ENCODE measurements at regions not wholly inside any gene's neighbourhood (a gene's known extent, or its start where the extent isn't known, plus 50 kb on each side); places are given as distances from the start of the nearest gene placed in this dataset.
A peak's percentile ranks its signal among the peaks of the same experiment; 100 is the strongest.

DNA sequence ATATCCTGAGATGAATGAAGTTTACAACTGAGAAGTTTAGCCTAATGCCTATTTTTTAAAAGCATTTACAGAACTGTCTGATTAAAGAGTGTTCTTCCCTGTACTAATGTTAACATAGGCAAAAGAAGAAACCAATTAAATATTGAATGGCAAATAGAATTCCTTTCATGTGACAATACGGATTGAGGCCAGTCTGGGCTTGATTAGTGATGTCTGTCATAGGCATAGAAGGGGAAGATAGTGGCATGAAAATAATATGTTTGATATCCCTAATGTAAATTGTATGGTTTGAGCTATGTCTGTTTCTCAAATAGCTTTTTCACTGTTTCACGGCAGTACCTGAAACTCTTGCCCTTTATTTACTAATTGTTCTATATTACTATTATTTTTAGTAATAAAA, 443.1 kb upstream of the CLINT1 start:
- no peak for DNase-seq

DNA sequence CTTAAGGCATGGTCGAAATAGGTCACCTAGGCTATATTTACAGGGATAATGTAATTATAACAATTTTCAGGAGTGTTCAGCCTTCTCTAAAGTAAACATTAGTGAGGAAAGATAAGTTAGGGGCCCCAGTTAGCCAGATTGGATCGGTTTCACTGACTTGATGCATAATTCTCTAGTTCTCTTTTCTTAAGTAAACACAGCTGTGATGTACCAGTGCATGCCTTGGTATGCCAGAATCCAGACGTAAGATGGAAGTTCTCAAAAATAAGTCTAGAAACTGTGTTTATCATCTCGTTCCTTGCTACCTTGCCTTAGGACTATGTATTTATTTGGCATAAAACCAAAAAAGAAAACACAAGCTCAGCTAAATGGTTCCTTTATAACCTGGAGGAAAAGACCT, 442.2 kb upstream of the CLINT1 start:
- DNase-seq = no peak

DNA sequence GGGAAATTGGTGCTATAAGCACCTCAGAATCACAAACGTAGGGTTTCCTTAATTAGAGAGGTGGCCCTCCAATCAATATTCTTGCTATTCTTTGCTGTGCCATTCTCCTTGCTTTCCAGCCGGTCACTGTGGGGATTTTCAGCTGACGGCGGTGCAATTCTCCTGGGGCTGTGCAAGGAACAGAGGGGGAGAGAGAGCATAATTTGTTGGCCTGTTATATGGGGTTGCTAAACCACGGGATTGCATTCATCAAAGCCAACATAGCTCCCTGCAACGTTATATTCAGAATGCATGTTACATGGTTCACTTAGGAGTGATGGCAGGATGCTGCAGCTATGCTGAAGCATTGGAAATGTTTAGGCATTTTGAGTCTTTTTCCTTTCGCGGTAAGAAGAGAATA, 441.3 kb upstream of the CLINT1 start:
- no peak for DNase-seq

DNA sequence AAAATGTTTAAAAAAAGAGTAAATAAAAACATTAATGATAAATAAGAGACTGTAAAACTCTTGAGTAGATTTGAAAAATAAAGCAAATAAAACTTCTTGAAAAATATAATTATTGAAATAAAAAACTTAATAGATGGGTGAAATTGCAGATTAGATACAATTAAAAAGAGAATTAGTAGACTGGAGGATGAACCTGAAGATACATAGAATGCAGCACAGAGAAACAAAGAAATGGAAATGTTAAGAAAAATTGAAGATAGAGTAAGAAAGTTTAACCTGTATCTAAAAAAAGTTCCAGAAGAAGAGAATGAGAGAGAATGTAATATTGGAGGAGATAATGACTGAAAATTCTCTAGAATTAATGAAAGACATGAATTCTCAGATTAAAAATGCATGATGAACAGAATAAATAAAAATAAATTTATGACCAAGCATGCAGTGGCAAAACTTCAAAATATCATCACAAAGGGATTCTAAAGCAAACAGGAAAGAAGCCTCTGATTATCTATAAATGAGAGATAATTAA, 438.1 kb upstream of the CLINT1 start:
- no peak for DNase-seq

DNA sequence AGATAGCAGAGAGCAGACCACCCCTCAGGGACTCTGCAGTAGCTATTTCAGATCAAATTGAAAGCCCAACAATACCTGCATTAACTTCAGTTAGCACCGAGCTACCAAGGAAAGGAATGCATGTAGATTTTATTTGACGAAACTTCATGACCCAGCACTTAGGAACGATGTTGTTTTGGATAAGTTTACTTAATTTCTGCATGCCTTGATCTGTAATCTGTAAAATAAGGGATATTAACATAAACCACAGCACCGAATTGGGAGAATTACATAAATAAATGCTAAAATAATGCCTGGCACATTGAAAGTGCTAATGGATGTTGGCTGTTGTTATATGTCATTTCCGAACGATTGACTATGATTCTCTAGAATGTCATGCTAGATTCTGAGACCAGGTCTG, 435.8 kb upstream of the CLINT1 start:
- no peak for DNase-seq

DNA sequence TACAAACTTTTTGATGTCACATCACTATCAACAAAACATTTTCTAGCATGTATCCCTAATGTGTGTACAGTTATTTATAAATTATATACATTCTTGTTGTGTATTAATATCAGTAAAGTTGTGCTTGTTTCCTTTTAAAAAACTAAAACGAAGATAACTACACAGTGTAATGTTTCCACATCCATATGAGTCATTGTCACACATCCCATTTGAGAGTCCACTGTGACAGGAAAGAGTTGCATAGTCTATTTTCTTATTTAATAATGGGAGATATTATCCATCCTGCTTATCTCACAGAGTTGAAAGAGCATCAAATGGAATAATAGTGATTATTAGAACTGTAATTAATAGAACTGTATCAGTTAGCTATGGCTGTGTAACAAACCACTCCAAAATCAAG, 434.0 kb upstream of the CLINT1 start:
- DNase-seq = no peak

DNA sequence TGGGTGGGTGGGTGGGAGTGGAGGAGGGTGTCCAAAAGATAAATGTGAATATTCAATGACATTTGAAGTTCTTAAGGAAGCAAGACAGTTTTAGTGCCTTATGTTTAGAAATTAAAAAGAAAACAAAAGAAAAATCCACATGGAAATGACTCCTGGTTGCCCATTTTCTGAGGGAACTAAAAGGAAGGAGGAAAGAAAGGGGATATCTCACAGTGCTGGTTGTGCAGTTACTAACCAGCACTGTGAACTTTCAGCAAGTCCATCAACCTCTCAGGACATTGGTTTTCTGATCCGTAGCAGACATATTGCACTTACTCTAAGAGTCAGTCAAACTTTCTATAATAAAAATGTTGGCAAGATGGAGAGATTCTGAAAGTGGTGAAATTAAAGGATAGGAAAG, 431.0 kb upstream of the CLINT1 start:
- no peak for DNase-seq

DNA sequence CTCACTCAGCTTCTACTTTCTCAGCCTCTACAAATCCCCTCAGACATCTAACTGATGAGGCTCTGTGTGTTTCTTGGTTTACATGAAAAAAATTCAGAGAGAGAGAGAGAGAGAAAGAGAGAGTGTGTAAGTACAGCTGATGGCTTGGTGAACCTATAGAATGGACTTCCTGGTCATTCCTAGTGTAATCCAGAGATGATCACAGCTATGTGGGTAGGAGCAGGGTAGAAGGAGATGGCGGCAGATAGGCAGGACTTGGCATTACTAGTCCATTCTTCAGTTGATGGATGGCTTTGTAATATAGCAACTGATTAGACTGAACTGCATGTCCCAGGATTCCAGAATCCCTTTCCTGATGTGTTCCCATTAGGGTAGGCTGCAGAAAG, 429.3 kb upstream of the CLINT1 start:
- no peak for DNase-seq

DNA sequence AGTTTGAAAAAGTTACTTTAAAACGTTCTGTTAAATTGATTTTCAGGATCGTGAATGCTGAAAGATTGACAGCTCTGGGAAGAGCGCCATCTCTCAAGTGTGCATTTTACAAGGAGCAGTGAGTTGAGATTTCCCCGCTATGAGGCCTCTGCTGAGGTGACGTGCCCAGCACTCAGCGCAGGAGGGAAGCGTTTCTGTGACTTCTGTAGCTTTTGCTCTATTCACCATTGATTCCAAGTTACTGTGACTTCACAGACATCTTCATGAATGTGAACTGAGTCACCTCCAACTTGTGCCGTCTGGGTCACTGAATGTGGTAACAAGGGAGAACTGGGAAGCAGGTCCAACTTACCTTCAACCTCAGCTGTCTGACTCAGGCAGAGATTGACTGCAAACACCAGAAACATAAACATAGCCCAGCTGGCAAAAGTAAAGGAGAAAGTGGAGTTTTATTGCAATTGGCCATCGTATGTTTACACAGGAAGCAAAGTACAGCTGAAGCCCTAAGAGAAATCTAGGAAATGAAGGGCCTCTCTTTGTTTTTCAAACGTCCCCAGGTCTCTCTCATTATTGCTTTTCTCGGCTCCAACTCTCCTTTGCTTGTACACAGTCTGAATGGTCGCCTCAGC, 428.8 kb upstream of the CLINT1 start:
- DNase-seq = peak; percentile 61

DNA sequence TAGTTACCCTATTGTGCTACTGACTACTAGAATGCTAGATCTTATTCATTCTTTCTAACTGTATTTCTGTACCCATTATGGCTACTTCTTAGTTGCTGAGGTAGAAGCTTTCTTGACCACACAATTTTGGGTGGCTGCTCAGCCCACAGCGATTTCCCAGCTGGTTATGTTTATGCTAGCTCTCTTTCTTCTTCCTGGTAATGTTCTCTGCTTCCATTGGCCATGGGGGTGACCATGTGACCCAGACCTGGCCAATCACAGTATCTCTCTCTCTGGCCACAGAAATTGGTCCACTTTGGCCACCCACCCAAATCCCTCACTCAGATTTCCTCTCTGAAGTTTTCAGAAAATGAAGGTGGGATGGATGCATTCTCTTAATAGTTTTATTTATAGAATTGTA, 427.9 kb upstream of the CLINT1 start:
- DNase-seq = no peak

DNA sequence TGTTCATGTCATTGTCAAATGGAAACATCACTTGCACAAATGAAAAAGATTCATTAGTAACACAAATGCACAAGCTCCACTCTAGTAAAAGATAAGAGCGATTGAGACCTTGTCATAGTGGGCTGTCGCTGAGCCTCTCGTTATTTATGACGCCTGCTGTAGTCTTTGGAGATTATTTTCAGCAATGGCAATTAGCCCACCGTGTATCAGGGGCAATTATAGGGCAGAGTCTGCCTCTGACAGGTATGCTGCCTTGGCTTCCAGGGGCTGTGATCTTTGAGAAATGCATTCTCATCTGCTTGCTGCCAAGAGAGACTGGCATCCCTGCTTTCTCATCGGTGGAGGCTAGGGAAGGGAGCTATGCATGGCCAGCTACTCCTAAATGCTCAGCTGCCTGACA, 426.8 kb upstream of the CLINT1 start:
- DNase-seq = no peak

DNA sequence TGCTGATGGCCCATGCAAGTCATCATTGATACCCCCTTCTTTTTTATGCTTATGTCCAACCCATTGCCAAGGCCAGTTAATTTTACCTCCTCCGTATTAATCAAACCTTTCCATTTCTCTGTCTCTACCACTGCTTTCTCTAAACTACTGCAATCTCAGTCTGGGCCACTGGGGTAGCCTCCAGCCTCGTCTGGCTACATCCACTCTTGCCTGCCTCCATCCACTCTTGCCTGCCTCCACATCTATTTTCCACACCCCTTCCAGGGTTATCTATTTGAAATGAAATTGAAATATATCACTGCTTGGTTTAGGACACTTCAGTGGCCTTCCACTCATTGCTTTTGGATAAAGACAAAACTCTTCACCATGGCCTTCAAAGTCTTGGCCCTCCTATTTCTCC, 425.3 kb upstream of the CLINT1 start:
- no peak for DNase-seq

DNA sequence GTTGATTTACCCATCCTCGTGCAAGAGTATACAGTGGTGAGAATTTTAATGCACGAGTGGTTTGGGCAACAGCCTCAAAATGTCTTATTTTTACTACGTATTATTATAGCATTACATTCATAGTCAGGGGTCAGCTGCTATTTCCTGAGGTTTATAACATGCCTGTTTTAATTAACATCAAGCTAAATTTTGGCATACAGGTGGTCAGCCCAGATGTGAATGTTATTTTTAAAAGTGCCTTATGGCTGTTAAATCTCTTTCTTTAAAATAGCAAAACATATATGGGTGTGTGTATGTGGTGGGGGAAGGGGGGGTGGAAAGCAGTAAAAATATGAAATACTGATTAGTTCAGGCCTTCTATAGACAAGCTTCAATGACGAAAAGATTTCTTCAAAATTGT, 424.5 kb upstream of the CLINT1 start:
- DNase-seq = no peak

DNA sequence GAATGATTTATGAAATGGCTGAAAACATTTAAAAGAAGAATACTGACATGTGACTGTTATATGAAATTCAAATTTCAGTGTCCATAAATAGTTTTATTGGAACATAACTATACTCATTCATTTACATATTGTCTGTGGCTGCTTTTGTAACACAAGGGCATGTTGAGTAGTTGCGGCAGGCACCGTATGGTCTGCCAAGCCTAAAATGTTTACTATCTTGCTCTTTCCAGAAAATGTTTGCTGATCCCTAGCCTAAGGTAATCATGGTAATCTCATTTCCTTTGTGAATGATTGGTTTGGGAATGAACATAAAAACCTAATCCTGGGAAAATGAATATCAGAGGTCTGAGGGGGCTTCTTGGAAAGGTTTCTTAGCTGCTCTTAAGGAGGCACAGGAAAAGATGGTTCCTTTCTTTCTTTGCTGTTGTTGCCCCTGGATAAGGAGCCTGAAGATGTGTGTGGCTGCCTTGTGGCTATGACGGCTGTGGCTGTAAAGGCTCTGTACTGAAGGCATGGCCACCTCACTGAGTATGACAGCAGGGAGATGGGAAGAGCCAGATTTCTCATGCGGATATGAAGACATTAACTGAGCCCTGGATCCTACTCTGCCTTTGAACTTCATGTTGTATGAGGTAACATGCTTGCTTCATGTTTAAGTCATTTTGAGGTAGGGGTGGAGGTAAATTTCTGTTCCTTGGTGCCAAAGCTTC, 419.4 kb upstream of the CLINT1 start:
- DNase-seq = no peak

DNA sequence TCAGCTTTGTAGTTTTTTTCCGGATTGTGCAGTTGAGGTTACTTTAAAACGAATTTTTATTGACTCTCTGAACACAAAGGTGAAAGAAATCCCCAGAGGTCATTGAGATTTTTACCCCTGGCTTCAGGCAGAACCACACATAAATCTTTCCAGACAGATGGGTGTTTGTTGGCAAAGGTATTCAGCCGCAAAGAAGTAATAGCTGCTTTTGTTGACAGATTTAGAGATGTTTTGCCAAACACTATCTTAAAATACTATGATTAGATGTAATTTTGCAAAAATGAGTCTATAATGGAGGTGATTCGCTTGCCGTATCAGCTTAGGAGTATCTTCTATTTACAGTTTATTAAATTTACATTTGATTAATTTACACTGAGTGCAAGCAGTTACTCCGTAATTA, 418.3 kb upstream of the CLINT1 start:
- DNase-seq = no peak

DNA sequence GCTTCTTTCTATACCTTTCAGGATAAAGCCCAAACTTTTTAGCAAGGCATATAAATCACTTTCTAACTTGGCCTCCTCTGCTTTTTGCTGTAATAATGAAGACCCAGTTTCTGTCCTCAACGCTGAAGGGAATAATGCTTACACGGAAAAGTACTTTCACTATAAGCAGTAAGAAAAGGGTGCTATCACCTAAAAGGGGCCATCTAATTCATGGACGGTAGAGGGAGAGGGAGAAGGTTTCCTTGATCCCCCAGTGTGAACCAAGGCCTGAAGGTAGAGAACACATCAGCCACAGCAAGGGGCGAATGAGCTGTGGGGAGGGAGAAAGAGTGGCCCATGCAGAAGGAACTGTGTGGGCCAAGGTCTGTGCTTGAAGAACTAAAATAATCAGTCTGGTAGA, 417.7 kb upstream of the CLINT1 start:
- DNase-seq = no peak

DNA sequence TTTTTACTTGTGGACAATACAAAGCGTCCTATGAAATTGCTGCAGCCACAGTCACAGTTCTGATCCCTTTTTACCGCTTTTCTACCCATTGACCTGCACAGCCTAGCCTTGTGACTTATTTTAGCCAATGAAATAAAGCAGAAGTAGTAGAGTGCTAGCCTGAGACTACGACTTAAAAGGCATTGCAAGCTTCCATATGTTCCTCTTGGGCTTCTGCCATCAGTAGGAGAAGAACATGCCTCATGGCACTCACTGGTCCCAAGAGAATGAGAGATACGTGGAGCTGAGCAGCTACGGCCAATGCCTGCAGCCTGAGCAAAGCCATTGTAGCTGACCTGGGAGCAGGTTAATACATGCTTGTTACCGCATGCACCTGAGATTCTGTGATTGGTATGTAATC, 416.6 kb upstream of the CLINT1 start:
- DNase-seq = no peak

DNA sequence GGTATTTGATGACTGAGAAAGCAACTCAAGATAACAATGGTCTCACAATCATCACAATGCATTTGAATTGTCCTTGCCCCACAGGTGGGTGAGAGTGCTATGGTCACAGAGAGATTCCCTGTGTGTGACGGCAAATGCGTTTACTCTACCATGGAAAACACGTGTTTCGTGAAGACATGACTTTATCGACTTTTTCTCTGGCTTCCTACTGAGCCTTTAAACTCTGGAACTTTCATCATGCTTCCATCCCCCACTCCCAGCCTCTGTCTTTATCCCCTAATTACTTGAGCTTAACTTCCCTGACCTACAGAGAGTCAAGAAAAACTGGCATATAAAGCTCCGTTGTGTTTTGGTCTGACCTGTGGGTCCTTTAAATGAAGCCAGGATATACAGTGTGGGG, 414.1 kb upstream of the CLINT1 start:
- no peak for DNase-seq

DNA sequence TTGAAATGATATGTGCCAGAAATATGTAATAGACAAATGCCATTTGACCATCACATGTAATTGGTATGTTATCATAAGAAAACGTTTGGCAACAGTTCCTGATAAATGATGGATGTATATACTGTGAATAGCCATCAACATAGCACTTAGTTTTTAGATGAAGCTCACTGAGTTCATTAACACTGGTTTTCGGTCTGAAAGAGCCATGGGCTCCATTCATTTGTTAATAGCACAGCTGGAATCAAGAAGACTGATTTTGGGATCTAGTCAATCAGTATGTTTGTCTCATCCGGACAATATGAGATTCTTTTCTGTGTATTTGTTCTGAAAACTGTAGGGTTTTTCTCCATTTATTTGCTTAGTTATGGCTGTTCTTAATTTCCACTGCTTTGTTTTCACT, 413.5 kb upstream of the CLINT1 start:
- DNase-seq = no peak

DNA sequence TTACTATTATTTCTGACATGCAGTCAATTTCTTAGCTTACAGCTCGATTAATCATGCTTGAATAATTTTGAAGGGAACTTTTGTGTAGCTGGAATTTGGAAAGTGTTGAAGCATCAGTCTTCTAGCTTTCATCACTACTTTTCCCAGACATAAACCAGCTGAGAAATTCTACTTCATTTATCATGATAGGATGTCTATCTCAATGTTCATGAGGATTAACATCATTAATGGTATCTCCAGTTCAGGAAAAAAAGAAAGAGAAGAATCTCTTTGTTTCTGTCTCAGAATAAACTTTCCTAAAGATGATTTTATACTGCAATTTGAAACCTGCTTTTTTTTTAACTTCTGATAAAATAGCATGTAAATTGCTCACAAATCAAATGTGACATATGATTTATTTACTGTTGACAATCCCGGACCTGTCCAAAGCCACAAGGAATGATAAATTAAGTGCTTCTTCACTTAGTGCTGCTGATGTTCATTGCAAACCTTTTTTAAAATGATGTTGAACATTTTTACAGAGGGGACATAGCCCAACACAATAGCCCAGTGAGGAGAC, 412.1 kb upstream of the CLINT1 start:
- DNase-seq = no peak

DNA sequence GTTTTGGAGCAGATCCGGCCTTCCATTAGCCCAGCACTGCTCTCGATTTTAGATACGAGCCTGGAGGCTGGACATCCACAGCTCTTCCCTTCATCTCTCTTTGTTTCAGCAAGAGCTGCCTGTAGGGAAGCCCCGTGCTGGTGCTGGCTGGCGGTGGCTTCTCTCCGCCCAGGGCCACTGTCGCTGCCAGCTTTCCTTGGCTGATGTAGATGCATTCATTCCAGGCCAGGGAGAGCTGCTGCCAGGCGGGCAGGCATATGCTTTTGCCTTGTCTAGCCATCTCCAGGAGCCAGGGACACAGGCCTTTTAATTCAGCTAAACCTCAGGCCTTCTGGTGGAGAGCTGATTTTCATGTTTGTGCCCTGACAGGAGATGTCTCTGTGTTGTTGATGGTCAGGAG, 409.3 kb upstream of the CLINT1 start:
- DNase-seq = no peak

DNA sequence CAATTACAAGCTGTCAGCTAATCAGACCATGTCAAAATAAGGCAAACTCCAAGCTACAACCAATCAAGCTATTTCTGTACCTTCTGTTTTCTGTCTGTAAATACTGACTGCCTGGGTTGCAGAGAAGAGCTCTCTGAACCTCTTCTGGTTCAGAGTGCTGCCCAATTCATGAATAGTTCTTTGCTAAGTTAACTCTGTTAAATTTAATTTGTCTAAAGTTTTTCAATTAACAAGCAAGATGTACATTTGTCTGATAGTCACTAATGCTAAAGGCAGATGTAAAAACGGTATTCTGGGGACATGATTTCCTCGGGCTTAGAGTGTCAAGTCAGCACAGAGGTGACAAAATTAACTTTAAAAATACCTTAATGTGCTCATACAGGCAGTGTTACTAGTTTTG, 408.3 kb upstream of the CLINT1 start:
- DNase-seq = no peak

DNA sequence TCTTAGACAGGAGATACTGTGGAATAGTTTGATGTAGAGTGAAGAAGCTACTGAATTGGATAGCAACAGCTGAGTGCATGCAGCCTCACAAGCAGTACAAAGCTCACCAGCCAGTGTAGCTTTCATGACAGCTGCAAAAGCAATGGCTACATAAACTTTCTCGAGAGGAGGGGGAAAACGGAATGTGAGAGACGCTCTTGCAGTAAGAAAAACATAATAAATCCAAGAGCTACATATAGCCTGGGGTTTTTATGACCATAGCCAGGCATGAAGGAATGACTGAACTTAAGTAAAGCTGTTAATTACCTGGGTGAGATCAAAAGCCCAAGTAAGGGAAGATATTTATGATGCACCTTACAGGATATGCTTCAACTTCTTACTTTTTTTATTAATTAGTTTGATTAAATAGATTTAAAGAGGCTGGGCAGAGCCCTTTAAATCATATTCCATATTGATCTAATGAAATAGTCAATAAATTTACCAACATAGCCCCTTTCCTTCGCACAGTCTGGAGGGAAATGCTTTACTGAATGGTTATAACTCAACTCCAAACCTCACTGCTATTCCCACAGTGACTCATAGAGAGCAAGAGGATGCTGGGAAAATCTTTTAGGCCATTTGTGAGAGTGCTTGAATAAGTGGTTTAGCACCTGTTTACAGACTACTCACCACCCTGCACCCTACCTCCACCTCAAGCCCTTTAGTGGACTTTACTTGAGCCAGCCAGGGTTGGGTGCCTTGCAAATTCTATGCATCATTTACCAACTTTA, 407.2 kb upstream of the CLINT1 start:
- DNase-seq = no peak
